Peyer's patch (tissue), 4 donors: ENCODE measurements at regions not wholly inside any gene's neighbourhood (a gene's known extent, or its start where the extent isn't known, plus 50 kb on each side); places are given as distances from the start of the nearest gene placed in this dataset.

Experiments
- POLR2A ChIP-seq, 2 donors: fragments of 450-650 bp; IDR thresholded peaks; one replicate each; pipeline ENCODE4 v1.5.1; 2017; ENCODE audit warnings: antibody characterized with exemption in 2 of 2, mild to moderate bottlenecking in 2 of 2, moderate library complexity in 2 of 2
- TF ChIP-seq, protein P1 (sequence below), 6 experiments: fragments of 450-650 bp in 4 of 6; fragments of 200-600 bp in 2 of 6; sonication (generic) in 1 of 6; IDR thresholded peaks; one replicate each; pipeline ENCODE4 v1.5.1; 2017 to 2019; ENCODE audit warnings: antibody characterized with exemption in 6 of 6, mild to moderate bottlenecking in 3 of 6, moderate library complexity in 1 of 6

DNA sequence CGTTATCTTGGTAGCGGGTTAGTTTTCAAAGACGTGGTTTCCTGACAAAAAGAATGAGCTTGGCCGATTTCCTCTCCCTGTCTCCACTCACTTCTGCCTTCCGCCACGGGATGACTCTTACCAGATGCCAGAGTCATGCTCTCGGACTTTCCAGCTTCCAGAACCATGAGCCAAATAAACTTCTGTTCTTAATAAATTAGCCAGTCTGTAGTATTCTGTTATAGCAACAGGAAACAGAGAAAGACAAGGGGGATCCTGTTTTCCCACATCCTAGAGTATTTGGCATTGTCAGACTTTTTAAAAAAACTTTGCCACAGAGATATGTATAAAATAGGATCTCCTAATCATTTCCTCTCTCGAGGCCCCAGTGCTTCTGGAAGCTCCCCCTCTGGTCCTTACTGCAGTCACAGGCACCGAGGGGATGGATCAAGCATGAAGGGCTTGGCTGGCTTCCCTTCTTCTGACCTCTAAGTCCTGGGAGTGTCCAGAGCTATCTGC lies 84.9 kb upstream of the NAA20 start:
- TF ChIP-seq, protein P1, sequence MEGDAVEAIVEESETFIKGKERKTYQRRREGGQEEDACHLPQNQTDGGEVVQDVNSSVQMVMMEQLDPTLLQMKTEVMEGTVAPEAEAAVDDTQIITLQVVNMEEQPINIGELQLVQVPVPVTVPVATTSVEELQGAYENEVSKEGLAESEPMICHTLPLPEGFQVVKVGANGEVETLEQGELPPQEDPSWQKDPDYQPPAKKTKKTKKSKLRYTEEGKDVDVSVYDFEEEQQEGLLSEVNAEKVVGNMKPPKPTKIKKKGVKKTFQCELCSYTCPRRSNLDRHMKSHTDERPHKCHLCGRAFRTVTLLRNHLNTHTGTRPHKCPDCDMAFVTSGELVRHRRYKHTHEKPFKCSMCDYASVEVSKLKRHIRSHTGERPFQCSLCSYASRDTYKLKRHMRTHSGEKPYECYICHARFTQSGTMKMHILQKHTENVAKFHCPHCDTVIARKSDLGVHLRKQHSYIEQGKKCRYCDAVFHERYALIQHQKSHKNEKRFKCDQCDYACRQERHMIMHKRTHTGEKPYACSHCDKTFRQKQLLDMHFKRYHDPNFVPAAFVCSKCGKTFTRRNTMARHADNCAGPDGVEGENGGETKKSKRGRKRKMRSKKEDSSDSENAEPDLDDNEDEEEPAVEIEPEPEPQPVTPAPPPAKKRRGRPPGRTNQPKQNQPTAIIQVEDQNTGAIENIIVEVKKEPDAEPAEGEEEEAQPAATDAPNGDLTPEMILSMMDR (IDR thresholded peaks at IDR 0.05): no peak
- TF ChIP-seq POLR2A (IDR thresholded peaks at IDR 0.05): no peak
